ENCODE measurements at regions not wholly inside any gene's neighbourhood (a gene's known extent, or its start where the extent isn't known, plus 50 kb on each side); places are given as distances from the start of the nearest gene placed in this dataset.

DNA sequence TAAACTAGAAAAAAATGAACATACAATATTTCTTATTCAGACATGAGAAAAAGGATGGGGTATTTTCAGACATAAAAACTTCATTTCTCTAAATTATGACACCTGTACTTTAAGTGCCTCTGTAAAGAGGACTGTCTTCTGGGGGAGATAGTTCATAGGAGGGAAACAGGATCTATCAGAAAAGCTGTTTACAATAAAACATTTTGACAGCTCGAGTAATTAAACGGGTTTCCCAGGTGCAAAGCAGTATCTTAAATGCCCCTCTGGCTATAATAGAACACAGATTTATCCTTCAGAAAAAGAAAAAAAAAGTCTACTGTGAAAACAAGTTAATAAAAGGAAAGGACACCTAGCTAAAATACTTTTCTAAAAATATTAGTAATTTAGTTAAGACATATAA is 311.4 kb upstream of the UBE2E3 start:
- 63 to 71% methylated on average over 2 of the region's 2 CpGs for WGBS, 2 donors
- no peak for TF ChIP-seq POLR2A (IDR thresholded peaks at IDR 0.05)
- TF ChIP-seq, protein P1, sequence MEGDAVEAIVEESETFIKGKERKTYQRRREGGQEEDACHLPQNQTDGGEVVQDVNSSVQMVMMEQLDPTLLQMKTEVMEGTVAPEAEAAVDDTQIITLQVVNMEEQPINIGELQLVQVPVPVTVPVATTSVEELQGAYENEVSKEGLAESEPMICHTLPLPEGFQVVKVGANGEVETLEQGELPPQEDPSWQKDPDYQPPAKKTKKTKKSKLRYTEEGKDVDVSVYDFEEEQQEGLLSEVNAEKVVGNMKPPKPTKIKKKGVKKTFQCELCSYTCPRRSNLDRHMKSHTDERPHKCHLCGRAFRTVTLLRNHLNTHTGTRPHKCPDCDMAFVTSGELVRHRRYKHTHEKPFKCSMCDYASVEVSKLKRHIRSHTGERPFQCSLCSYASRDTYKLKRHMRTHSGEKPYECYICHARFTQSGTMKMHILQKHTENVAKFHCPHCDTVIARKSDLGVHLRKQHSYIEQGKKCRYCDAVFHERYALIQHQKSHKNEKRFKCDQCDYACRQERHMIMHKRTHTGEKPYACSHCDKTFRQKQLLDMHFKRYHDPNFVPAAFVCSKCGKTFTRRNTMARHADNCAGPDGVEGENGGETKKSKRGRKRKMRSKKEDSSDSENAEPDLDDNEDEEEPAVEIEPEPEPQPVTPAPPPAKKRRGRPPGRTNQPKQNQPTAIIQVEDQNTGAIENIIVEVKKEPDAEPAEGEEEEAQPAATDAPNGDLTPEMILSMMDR (IDR thresholded peaks at IDR 0.05) = no peak
- H3K4me3 ChIP-seq (replicated peaks in 1 of 3) = no peak overlapping the region
- intact Hi-C loops (cut with DNase I) = no loop called here
- no peak overlapping the region for H3K27ac ChIP-seq
- no peaks in the 10 kb centered on the region for H3K27me3 ChIP-seq
- H3K36me3 ChIP-seq = no peaks in the 10 kb centered on the region
- no peaks in the 10 kb centered on the region for H3K4me1 ChIP-seq
- no peaks in the 10 kb centered on the region for H3K9me3 ChIP-seq
- no peak for DNase-seq

DNA sequence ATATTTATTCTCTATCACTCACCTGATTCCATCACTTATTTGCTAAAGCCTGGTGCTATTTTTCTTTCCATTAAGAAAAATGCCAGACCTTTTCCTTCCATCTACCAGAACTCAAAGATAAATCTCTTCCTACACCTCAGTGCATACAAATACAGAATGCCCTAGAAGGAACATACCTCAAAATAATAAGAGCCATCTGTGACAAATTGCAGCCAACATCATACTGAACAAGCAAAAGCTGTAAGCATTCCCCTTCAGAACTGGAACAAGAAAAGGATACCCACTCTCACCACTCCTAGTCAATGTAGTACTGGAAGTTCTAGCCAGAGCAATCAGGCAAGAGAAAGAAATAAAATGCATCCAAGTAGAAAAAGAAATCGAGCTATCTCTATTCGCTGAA is 315.9 kb upstream of the UBE2E3 start:
- WGBS, 2 donors = 94 to 95% methylated on average over 2 of the region's 2 CpGs
- Histone ChIP-seq H3K36me3 (no peaks in the 10 kb centered on the region), H3K4me3 (replicated peaks in 1 of 3) (no peak overlapping the region), H3K27ac (no peak overlapping the region), H3K4me1 (no peaks in the 10 kb centered on the region), H3K9me3 (no peaks in the 10 kb centered on the region), H3K27me3 (no peaks in the 10 kb centered on the region)
- DNase-seq = no peak
- TF ChIP-seq POLR2A (IDR thresholded peaks at IDR 0.05) = no peak
- TF ChIP-seq, protein P1 (IDR thresholded peaks at IDR 0.05) = no peak
- intact Hi-C loops (cut with DNase I) = no loop called here

DNA sequence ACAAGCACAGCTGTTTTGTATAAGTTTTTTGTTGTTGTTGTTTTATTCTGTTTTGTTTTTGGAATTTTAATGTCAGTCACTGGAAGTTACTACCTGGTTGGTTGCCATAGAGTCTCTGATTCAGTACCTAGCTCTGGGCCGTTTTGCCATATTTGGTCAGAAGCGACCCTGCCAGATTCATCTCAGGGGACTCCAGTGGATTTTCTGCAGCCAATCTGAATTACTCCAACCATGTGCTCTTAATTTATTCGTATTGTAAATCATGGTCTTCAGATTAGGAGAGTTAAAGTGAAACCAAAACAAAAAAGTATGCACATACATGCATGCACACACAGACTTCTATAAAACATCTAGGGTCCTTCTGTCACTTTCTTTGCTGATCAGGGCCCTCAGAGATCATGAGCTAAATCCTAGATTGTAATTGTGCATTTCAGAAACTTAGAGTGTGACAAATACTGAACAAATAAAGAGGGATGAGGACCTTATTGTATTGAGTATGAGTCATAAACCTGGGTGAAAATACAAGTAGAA is 317.4 kb upstream of the UBE2E3 start:
- intact Hi-C loops (cut with DNase I) = no loop called here

DNA sequence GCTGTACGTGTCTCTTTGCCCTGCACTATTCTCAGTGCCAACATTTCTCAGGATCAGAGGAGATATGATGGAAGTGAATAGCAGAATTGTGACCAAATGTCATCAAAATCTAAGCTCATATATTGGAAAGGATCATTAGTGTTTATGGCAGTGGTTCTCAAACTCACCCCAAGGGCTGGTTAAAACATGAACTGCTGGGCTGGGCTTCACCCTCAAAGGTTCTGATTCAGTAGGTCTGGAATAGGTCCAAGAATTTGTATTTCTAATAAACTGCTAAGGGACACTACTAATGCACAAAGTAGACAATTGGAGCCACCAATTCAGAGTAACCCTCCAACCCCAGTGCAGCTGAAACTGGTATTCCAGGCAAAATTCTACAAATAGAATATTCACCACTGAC is 317.9 kb upstream of the UBE2E3 start:
- no peak for TF ChIP-seq POLR2A (IDR thresholded peaks at IDR 0.05)
- TF ChIP-seq, protein P1 (IDR thresholded peaks at IDR 0.05) = no peak
- intact Hi-C loops (cut with DNase I) = no loop called here
- Histone ChIP-seq H3K27ac (no peak overlapping the region), H3K9me3 (no peaks in the 10 kb centered on the region), H3K27me3 (no peaks in the 10 kb centered on the region), H3K4me3 (replicated peaks in 1 of 3) (no peak overlapping the region), H3K36me3 (no peaks in the 10 kb centered on the region), H3K4me1 (no peaks in the 10 kb centered on the region)
- WGBS, 2 donors = 68 to 80% methylated on average over 1 of the region's 1 CpG
- no peak for DNase-seq

More for the DNA sequence above, 317.4 kb upstream of the UBE2E3 start:
- H3K27ac ChIP-seq = no peak overlapping the region
- no peaks in the 10 kb centered on the region for H3K9me3 ChIP-seq
- no peak for TF ChIP-seq POLR2A (IDR thresholded peaks at IDR 0.05)
- TF ChIP-seq, protein P1 (IDR thresholded peaks at IDR 0.05) = no peak
- H3K36me3 ChIP-seq = no peaks in the 10 kb centered on the region
- 64 to 67% methylated on average over 3 of the region's 3 CpGs for WGBS, 2 donors
- no peak for DNase-seq
- no peaks in the 10 kb centered on the region for H3K4me1 ChIP-seq
- H3K4me3 ChIP-seq (replicated peaks in 1 of 3) = no peak overlapping the region
- no peaks in the 10 kb centered on the region for H3K27me3 ChIP-seq

DNA sequence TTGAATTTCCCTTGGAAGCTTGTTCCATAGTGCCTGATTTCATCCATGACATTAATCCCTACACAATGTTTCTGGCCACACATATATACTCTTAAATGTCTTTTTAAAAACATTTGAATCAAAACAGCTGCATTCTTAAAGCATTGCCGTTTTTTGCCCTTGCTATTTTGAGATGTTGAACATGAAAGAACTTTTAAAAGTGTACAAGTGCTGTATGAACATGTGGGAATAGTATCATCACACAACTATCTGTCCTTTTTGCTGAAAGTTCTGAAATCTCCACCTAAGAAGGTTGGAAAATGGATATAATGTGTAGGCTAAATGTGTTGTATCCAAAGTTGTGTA is 318.7 kb upstream of the UBE2E3 start:
- H3K9me3 ChIP-seq = no peaks in the 10 kb centered on the region
- no peak overlapping the region for H3K4me3 ChIP-seq (replicated peaks in 1 of 3)
- DNase-seq = no peak
- H3K36me3 ChIP-seq = no peaks in the 10 kb centered on the region
- intact Hi-C loops (cut with DNase I) = no loop called here
- WGBS, 2 donors = 59 to 82% methylated on average over 1 of the region's 1 CpG
- no peaks in the 10 kb centered on the region for H3K4me1 ChIP-seq
- H3K27ac ChIP-seq = no peak overlapping the region
- no peaks in the 10 kb centered on the region for H3K27me3 ChIP-seq
- TF ChIP-seq, protein P1 (IDR thresholded peaks at IDR 0.05) = no peak
- no peak for TF ChIP-seq POLR2A (IDR thresholded peaks at IDR 0.05)
